KMS-11 (cell line): ENCODE measurements at regions not wholly inside any gene's neighbourhood (a gene's known extent, or its start where the extent isn't known, plus 50 kb on each side); places are given as distances from the start of the nearest gene placed in this dataset.

Experiments
- H2AFZ ChIP-seq: fragments of 200-600 bp; sonication (generic); 2 replicates; pipeline ENCODE4 v1.6.1; 2016; ENCODE audit warnings: antibody characterized with exemption, mixed run types, low read depth
- H3K27ac ChIP-seq: fragments of 200-600 bp; sonication (generic); 2 replicates; pipeline ENCODE4 v1.6.1; 2016; ENCODE audit warnings: mild to moderate bottlenecking, mixed run types
- H3K27me3 ChIP-seq: fragments of 200-600 bp; sonication (generic); 2 replicates; pipeline ENCODE4 v1.6.1; 2017; ENCODE audit warnings: mild to moderate bottlenecking, low read depth, mixed run types, moderate library complexity; ENCODE audit not compliant: insufficient read depth
- H3K36me3 ChIP-seq: fragments of 200-600 bp; sonication (generic); 2 replicates; pipeline ENCODE4 v1.6.1; 2017; ENCODE audit warnings: mild to moderate bottlenecking, mixed run types; ENCODE audit not compliant: insufficient read depth
- H3K4me1 ChIP-seq: fragments of 200-600 bp; sonication (generic); 2 replicates; pipeline ENCODE4 v1.6.1; 2016; ENCODE audit warnings: mild to moderate bottlenecking, low read depth, mixed run types; ENCODE audit not compliant: poor library complexity, severe bottlenecking
- H3K4me2 ChIP-seq: fragments of 200-600 bp; sonication (generic); 2 replicates; pipeline ENCODE4 v1.7.0; 2016; ENCODE audit warnings: mild to moderate bottlenecking, mixed run types
- H3K4me3 ChIP-seq: fragments of 200-600 bp; sonication (generic); IDR thresholded peaks from 2 replicates; pipeline ENCODE4 v1.6.1; 2017; ENCODE audit warnings: low read depth, low read length, mixed read lengths; ENCODE audit not compliant: insufficient read depth
- H3K79me2 ChIP-seq: fragments of 200-600 bp; sonication (generic); 2 replicates; pipeline ENCODE4 v1.6.1; 2016; ENCODE audit warnings: low read depth, mixed run types; ENCODE audit not compliant: insufficient read depth
- H3K9ac ChIP-seq: fragments of 200-600 bp; sonication (generic); 2 replicates; pipeline ENCODE4 v1.6.1; 2016; ENCODE audit warnings: mild to moderate bottlenecking, mixed run types
- H4K20me1 ChIP-seq: fragments of 200-600 bp; sonication (generic); 2 replicates; pipeline ENCODE4 v1.6.1; 2016; ENCODE audit warnings: mild to moderate bottlenecking, mixed run types; ENCODE audit not compliant: insufficient read depth
- TF ChIP-seq, protein P1 (sequence below): fragments of 200-600 bp; sonication (generic); conservative IDR thresholded peaks from 2 replicates; pipeline ENCODE4 v1.6.1; 2017; ENCODE audit warnings: low read depth, mild to moderate bottlenecking, antibody characterized with exemption, low read length, moderate library complexity, mixed read lengths

DNA sequence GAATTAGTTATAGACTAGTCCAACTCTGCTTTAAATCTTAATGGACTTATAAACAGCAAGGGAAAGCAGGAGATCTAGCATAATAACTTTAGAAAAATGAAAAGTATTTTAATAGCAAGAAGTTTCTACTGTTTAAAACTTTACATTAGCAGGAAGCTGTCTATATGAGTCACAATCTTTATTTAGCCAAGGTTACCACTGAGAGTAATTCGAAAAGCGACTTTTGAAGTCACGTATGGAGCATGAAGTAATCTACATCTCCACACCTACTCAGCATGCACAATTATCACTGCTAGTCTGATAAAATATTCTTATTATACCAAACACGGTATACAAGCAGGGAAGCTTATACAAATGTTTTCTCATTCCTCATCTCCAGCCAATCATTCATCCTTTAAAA lies 515.4 kb upstream of the SOX11 start:
- Histone ChIP-seq H3K79me2 (no peaks in the 10 kb centered on the region), H2AFZ (no peak overlapping the region), H3K36me3 (no peaks in the 10 kb centered on the region), H3K27ac (no peak overlapping the region), H4K20me1 (no peaks in the 10 kb centered on the region), H3K4me1 (no peaks in the 10 kb centered on the region), H3K4me2 (no peak overlapping the region), H3K27me3 (no peaks in the 10 kb centered on the region), H3K4me3 (no peak overlapping the region), H3K9ac (no peak overlapping the region)
- TF ChIP-seq, protein P1, sequence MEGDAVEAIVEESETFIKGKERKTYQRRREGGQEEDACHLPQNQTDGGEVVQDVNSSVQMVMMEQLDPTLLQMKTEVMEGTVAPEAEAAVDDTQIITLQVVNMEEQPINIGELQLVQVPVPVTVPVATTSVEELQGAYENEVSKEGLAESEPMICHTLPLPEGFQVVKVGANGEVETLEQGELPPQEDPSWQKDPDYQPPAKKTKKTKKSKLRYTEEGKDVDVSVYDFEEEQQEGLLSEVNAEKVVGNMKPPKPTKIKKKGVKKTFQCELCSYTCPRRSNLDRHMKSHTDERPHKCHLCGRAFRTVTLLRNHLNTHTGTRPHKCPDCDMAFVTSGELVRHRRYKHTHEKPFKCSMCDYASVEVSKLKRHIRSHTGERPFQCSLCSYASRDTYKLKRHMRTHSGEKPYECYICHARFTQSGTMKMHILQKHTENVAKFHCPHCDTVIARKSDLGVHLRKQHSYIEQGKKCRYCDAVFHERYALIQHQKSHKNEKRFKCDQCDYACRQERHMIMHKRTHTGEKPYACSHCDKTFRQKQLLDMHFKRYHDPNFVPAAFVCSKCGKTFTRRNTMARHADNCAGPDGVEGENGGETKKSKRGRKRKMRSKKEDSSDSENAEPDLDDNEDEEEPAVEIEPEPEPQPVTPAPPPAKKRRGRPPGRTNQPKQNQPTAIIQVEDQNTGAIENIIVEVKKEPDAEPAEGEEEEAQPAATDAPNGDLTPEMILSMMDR: no peak

DNA sequence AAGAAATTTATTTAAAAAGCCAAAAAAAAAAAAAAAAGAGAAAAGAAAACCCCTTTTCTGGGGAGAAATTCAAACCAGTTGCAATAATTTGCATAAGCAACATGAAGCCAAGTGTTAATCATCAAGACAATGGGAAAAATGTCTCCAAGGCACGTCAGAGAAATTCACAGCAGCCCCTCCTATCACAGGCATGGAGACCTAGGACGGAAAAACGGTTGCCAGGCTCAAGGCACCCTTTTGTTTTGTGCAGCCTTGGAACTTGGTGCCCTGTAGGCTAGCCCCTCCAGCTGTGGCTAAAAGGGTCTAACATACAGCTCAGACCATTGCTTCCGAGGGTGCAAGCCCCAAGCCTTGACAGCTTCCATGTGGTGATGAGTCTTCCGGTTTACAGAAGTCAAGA lies 509.2 kb upstream of the SOX11 start:
- Histone ChIP-seq H3K79me2 (no peaks in the 10 kb centered on the region), H3K4me1 (no peaks in the 10 kb centered on the region), H3K9ac (no peak overlapping the region), H3K4me3 (no peak overlapping the region), H2AFZ (no peak overlapping the region), H3K4me2 (no peak overlapping the region), H3K36me3 (no peaks in the 10 kb centered on the region), H3K27me3 (no peaks in the 10 kb centered on the region), H3K27ac (no peak overlapping the region), H4K20me1 (no peaks in the 10 kb centered on the region)
- TF ChIP-seq, protein P1: no peak

DNA sequence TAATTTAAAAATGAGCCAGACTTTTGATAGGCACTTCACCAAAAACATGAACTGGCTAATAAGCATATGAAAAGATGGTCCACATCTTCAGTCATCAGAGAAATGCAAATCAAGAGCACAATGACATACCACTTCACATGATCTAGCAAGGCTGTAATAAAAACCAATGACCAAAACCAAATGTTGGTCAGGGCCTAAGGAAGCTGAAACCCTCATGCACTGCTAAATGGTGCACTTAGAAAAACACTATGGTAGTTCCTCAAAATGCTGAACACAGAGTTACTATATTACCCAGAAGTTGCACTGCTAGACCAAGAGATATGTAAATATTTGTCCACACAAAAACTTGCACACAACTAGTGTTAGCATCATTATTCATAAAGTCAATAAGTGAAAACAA lies 504.9 kb upstream of the SOX11 start:
- Histone ChIP-seq H3K4me2 (no peak overlapping the region), H4K20me1 (no peaks in the 10 kb centered on the region), H3K79me2 (no peaks in the 10 kb centered on the region), H3K9ac (no peak overlapping the region), H3K27ac (no peak overlapping the region), H3K4me3 (no peak overlapping the region), H2AFZ (no peak overlapping the region), H3K4me1 (no peaks in the 10 kb centered on the region), H3K36me3 (no peaks in the 10 kb centered on the region), H3K27me3 (no peaks in the 10 kb centered on the region)
- TF ChIP-seq, protein P1: no peak

DNA sequence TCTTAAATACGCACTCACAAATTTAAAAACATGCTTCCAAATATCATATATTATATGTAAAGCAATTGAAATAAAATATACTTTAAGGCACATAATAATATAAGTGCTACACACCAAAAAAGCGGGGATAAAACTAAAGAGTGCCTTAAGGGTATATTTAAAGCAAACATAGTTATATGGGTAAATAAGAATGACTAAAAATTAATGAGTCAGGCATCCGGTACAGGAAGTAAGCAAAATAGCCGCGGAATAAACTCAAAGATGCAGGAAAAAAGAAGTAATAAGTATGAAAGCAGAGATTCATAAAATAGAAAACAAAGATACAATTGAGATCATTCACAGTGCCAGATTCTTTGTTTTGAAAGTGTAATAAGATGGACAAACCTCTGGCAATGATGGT lies 503.5 kb upstream of the SOX11 start:
- H3K27ac ChIP-seq: no peak overlapping the region
- TF ChIP-seq, protein P1: no peak
- H3K79me2 ChIP-seq: no peaks in the 10 kb centered on the region
- no peak overlapping the region for H3K4me2 ChIP-seq
- no peak overlapping the region for H3K4me3 ChIP-seq
- H3K4me1 ChIP-seq: no peaks in the 10 kb centered on the region
- H4K20me1 ChIP-seq: no peaks in the 10 kb centered on the region
- H3K9ac ChIP-seq: no peak overlapping the region
- H3K36me3 ChIP-seq: no peaks in the 10 kb centered on the region
- no peak overlapping the region for H2AFZ ChIP-seq
- H3K27me3 ChIP-seq: no peaks in the 10 kb centered on the region

DNA sequence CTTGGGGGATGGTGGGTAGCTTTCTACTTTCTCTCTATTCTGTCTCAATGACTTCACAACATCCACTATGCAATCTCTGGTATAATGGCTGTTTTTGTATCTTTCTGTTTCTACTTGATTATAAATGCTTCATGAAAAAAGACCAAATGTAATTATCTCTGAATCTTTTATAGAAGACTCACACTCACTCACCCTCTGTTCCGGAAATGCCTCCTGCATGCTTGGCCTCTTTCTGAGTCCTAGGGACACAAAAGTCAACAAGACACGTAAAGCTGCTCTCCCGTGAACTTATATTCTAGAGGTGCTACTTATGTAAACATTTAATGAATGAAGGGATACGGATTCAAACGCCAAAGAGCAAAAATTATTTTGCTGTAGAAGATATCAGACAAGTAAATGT lies 502.2 kb upstream of the SOX11 start:
- TF ChIP-seq, protein P1: no peak
- no peaks in the 10 kb centered on the region for H3K4me1 ChIP-seq
- no peaks in the 10 kb centered on the region for H3K27me3 ChIP-seq
- no peaks in the 10 kb centered on the region for H4K20me1 ChIP-seq
- H3K79me2 ChIP-seq: no peaks in the 10 kb centered on the region
- H3K9ac ChIP-seq: no peak overlapping the region
- no peak overlapping the region for H3K4me3 ChIP-seq
- no peak overlapping the region for H2AFZ ChIP-seq
- H3K4me2 ChIP-seq: no peak overlapping the region
- H3K36me3 ChIP-seq: no peaks in the 10 kb centered on the region
- H3K27ac ChIP-seq: no peak overlapping the region
